BLaER1 (cell line): ENCODE measurements at regions not wholly inside any gene's neighbourhood (a gene's known extent, or its start where the extent isn't known, plus 50 kb on each side); places are given as distances from the start of the nearest gene placed in this dataset.

Source experiments
- H3K27ac ChIP-seq: shearing (Covaris generic); formaldehyde crosslinking; 2 replicates; pipeline ENCODE4 v1.8.1; 2022
- H3K27me3 ChIP-seq: shearing (Covaris generic); formaldehyde crosslinking; 2 replicates; pipeline ENCODE4 v1.8.1; 2022
- H3K36me3 ChIP-seq: shearing (Covaris generic); formaldehyde crosslinking; 2 replicates; pipeline ENCODE4 v1.8.1; 2022
- H3K4me1 ChIP-seq: shearing (Covaris generic); formaldehyde crosslinking; 2 replicates; pipeline ENCODE4 v1.8.1; 2022
- H3K4me2 ChIP-seq: shearing (Covaris generic); formaldehyde crosslinking; 2 replicates; pipeline ENCODE4 v1.8.1; 2022
- H3K4me3 ChIP-seq: shearing (Covaris generic); formaldehyde crosslinking; 2 replicates; pipeline ENCODE4 v1.8.1; 2022
- H3K9ac ChIP-seq: shearing (Covaris generic); formaldehyde crosslinking; 2 replicates; pipeline ENCODE4 v1.8.1; 2022
- H3K9me3 ChIP-seq: shearing (Covaris generic); formaldehyde crosslinking; 2 replicates; pipeline ENCODE4 v1.8.1; 2022
- H4K20me1 ChIP-seq: shearing (Covaris generic); formaldehyde crosslinking; 2 replicates; pipeline ENCODE4 v1.8.1; 2022
- Cebpa-rat ChIP-seq: shearing (Covaris generic); IDR thresholded peaks from 2 replicates; pipeline ENCODE4 v1.8.1; 2022

DNA sequence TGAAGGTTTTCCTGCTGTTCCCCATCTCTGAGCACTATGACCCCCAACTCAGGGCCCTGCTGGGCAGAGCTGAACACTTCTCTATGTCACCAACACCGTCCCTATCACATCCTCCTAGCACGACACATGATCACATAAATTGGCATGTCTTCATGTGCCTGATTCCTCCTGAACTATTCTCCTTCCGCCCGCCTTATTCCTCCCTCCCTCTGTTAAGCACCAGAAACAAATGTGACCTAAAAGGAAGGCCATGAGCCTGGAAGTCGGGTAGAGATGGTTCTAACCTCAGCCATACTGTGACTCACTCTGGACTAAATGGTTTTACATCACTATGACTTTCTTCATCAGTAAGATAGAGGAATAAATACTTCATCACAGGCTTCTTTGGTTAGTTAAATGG lies 80.8 kb upstream of the DYNLRB2 start:
- H3K9me3 ChIP-seq, result no peaks in the 10 kb centered on the region
- no peak overlapping the region for H3K4me3 ChIP-seq
- no peak overlapping the region for H3K9ac ChIP-seq
- H4K20me1 ChIP-seq, result no peaks in the 10 kb centered on the region
- no peak overlapping the region for H3K4me2 ChIP-seq
- no peaks in the 10 kb centered on the region for H3K36me3 ChIP-seq
- H3K4me1 ChIP-seq, result no peaks in the 10 kb centered on the region
- no peak overlapping the region for H3K27ac ChIP-seq
- no peaks in the 10 kb centered on the region for H3K27me3 ChIP-seq
- no peak for TF ChIP-seq Cebpa-rat

DNA sequence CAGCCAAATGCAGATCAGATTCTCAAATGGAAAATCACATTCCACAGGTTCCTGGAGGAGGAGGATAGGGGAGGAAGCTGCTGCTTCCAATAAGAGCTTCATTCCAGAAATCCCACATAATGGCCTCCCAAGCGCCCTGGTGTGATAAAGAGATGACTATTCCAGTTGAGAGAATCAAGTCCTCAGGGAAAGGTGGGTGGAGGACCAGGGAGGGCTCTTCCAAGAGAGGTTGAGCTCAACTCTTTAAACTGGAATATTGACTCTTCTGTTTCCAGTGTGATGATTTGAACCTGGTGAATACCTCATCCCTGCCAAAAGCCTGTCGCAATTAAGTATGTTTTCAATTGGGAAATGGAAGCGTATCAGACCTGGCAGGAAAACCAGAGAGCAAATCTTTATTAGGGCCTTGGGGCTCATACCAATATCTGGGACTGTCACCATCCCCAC lies 81.4 kb upstream of the DYNLRB2 start:
- Histone ChIP-seq H3K4me3 (no peak overlapping the region), H3K4me1 (no peaks in the 10 kb centered on the region), H4K20me1 (no peaks in the 10 kb centered on the region), H3K27me3 (no peaks in the 10 kb centered on the region), H3K27ac (no peak overlapping the region), H3K36me3 (no peaks in the 10 kb centered on the region), H3K4me2 (no peak overlapping the region), H3K9ac (no peak overlapping the region), H3K9me3 (no peaks in the 10 kb centered on the region)
- TF ChIP-seq Cebpa-rat, result no peak

DNA sequence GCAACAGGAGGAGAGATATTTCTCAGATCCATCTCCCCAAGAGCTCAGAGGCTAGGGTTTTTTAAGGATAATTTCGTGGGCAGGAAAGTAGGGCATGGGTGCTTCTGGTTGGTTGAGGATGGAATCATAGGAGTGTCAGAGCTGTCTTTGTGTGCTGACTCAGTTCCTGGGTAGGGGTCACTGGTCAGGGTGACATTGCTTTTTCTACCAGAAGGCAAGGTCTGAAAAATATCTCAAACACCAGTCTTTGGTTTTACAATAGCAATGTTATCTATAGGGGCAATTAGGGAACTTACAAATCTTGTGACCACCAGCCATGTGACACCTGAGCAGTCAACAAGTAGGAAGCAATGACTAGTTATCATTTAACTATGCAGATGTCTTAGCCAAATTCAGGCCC lies 82.9 kb upstream of the DYNLRB2 start:
- no peaks in the 10 kb centered on the region for H4K20me1 ChIP-seq
- no peak overlapping the region for H3K4me2 ChIP-seq

DNA sequence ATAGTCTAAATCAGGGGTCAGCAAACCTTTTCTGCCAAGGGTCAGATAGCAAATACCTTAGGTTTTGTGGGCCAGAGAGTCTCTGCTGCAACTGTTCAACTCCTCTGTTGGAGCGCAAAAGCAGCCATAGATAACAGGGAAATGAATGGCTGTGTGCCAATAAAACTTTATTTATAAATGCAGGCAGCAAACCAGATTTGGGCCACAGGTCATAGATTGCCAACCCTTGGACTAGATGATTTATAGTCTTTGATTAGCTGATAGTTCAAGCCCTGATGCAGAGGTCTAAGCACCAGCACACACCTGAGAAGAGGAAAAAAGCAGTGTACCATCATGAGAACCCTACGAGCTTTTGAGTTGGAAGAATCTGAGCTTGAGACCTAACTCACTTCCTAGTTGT lies 86.0 kb upstream of the DYNLRB2 start:
- Histone ChIP-seq H3K9ac (no peak overlapping the region), H3K27me3 (no peaks in the 10 kb centered on the region), H3K36me3 (no peaks in the 10 kb centered on the region), H3K27ac (no peak overlapping the region), H3K9me3 (no peaks in the 10 kb centered on the region), H3K4me1 (no peaks in the 10 kb centered on the region), H4K20me1 (no peaks in the 10 kb centered on the region), H3K4me3 (no peak overlapping the region), H3K4me2 (no peak overlapping the region)
- TF ChIP-seq Cebpa-rat, result no peak

More for the DNA sequence above, 82.9 kb upstream of the DYNLRB2 start:
- Histone ChIP-seq H3K9me3 (no peaks in the 10 kb centered on the region), H3K4me1 (no peaks in the 10 kb centered on the region), H3K4me3 (no peak overlapping the region), H3K27ac (no peak overlapping the region), H3K36me3 (no peaks in the 10 kb centered on the region), H3K27me3 (no peaks in the 10 kb centered on the region), H3K9ac (no peak overlapping the region)
- TF ChIP-seq Cebpa-rat, result no peak

DNA sequence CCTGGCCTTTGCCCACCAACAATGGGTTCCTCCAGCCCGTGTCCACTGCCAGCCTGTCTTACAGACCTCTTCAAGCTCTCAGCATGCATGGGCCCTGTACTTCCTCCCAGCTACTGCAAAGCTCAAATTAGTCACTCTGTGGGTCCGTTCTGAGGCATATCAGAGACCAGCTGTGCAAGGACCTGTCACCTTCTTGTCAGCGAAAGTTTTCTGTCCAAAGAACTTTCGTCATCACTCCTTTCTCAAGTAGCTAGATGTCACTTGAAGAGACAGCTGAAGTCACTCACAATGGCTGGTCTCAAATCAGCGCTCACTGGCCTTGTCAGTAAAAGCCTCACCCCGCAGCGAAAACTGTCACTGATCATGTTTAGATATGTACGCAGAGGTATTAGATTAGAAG lies 91.4 kb upstream of the DYNLRB2 start:
- Histone ChIP-seq H3K4me2 (no peak overlapping the region), H3K4me3 (no peak overlapping the region), H3K9me3 (no peaks in the 10 kb centered on the region), H3K4me1 (no peaks in the 10 kb centered on the region), H3K9ac (no peak overlapping the region), H3K36me3 (no peaks in the 10 kb centered on the region), H3K27ac (no peak overlapping the region), H4K20me1 (no peaks in the 10 kb centered on the region), H3K27me3 (no peaks in the 10 kb centered on the region)
- TF ChIP-seq Cebpa-rat, result no peak

DNA sequence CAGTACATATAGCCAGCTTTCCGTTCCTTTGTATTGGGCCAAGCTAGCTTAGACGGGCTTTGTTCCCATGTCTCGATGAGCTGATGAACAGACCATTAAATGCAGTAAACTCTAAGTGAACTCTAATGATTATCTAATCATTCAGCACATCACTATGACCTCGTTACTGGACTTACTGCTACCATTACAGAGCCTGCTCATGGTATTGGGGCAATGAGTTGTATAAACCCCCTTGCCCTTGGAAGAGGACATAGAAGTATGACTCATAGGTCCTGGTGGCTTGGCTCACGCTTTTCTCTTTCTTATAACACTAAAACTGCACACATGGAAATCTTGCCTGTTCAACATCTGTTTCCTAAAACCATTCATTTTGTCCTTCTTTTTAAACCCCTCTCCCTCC lies 93.6 kb upstream of the DYNLRB2 start:
- no peak overlapping the region for H3K4me3 ChIP-seq
- no peak overlapping the region for H3K27ac ChIP-seq
- H3K4me1 ChIP-seq, result no peaks in the 10 kb centered on the region
- no peak overlapping the region for H3K9ac ChIP-seq
- no peak overlapping the region for H3K4me2 ChIP-seq
- H4K20me1 ChIP-seq, result no peaks in the 10 kb centered on the region
- H3K9me3 ChIP-seq, result no peaks in the 10 kb centered on the region
- no peaks in the 10 kb centered on the region for H3K27me3 ChIP-seq
- no peak for TF ChIP-seq Cebpa-rat
- H3K36me3 ChIP-seq, result no peaks in the 10 kb centered on the region

DNA sequence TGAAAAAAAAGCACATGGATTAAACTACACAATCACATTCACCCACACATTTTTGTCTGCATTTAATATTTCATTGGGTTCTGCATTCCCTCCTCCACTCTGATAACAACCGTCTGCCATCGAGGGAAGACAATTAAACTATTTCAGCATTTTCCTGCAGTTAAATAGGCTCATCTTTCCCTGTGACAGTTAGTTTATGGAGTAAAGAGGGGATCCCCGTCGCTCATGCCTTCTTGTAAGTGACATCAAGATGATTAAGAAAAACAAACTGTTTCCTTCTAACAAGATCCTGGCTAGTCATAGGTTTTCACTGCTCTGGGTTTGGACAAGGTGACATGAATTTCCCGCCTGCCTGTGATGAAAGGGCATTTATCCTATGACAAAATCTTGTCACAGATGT lies 98.0 kb upstream of the DYNLRB2 start:
- H4K20me1 ChIP-seq, result no peaks in the 10 kb centered on the region
- H3K4me3 ChIP-seq, result no peak overlapping the region
- no peak overlapping the region for H3K9ac ChIP-seq
- no peaks in the 10 kb centered on the region for H3K27me3 ChIP-seq
- H3K4me1 ChIP-seq, result no peaks in the 10 kb centered on the region
- no peak overlapping the region for H3K4me2 ChIP-seq
- no peak for TF ChIP-seq Cebpa-rat
- H3K9me3 ChIP-seq, result no peaks in the 10 kb centered on the region
- H3K36me3 ChIP-seq, result no peaks in the 10 kb centered on the region
- H3K27ac ChIP-seq, result no peak overlapping the region

DNA sequence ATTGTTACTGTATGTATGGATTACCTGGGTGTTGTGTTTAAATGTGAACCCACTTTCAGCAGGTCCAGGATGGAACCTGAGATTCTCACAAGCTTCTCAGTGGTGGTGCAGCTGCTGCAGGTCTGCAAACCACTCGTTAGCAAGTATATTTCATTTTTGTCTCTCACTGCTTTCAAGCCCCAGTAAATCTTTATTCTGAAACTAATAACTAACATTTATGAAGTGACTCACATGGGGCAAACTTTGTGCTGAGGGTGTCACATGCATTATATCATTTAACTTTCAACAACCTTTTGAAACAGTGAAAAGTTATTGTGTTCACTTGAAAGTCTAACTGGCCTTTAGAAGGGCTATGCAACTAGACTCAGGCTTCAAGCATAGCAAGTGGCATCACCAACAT lies 98.9 kb upstream of the DYNLRB2 start:
- H3K4me3 ChIP-seq, result no peak overlapping the region
- no peaks in the 10 kb centered on the region for H3K27me3 ChIP-seq
- no peaks in the 10 kb centered on the region for H3K9me3 ChIP-seq
- no peaks in the 10 kb centered on the region for H3K4me1 ChIP-seq
- no peak for TF ChIP-seq Cebpa-rat
- H3K27ac ChIP-seq, result no peak overlapping the region
- no peak overlapping the region for H3K9ac ChIP-seq
- no peaks in the 10 kb centered on the region for H3K36me3 ChIP-seq
- H4K20me1 ChIP-seq, result no peaks in the 10 kb centered on the region
- H3K4me2 ChIP-seq, result no peak overlapping the region

DNA sequence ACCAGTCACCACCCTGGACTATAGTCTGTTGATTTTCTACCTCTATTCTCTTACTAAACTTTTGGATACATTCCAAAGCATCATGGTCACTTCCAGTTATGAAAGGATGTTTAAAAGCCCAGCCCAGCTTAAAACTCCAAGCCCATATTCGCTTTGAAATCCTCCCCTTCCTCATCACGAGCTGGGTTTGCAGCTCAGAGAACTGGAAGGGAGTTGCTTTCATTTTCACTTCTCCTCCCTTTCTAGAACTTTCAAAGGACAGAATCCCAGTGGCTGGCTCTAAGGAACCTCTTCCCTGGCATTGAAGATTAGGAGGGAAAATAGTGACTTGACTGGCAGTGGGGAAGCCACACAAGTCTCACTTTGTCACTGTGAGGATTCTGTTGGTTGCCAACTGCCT lies 100.1 kb upstream of the DYNLRB2 start:
- Histone ChIP-seq H4K20me1 (no peaks in the 10 kb centered on the region), H3K4me2 (no peak overlapping the region; the same call in 1 of the 2 replicates), H3K9me3 (no peaks in the 10 kb centered on the region), H3K9ac (no peak overlapping the region), H3K27ac (no peak overlapping the region), H3K4me1 (no peaks in the 10 kb centered on the region), H3K36me3 (no peaks in the 10 kb centered on the region), H3K4me3 (no peak overlapping the region), H3K27me3 (no peaks in the 10 kb centered on the region)
- TF ChIP-seq Cebpa-rat, result no peak

DNA sequence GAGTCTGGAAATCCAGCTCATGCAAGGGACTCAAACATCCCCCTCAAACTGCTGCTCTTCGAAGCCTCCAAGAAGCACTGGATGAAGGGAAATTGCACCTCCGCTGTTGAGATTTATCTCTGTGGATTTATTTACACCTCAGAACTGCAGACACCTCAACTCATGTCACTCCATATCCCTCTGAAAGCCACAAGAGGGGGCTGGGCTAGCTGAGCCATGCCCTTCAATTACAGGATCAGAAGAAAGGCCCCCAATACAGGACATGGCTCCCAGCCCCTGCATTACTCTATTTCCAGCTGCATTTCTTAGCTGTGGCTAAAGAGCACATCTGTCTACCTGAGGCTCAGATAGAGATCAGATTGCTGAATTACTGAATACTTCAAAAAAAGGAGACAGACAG lies 103.1 kb upstream of the DYNLRB2 start:
- H3K9ac ChIP-seq, result no peak overlapping the region
- no peaks in the 10 kb centered on the region for H3K27me3 ChIP-seq
- H3K36me3 ChIP-seq, result no peaks in the 10 kb centered on the region
- H3K4me3 ChIP-seq, result no peak overlapping the region
- no peak overlapping the region for H3K27ac ChIP-seq
- no peaks in the 10 kb centered on the region for H4K20me1 ChIP-seq
- H3K9me3 ChIP-seq, result no peaks in the 10 kb centered on the region
- no peak for TF ChIP-seq Cebpa-rat
- no peak overlapping the region for H3K4me2 ChIP-seq
- no peaks in the 10 kb centered on the region for H3K4me1 ChIP-seq

DNA sequence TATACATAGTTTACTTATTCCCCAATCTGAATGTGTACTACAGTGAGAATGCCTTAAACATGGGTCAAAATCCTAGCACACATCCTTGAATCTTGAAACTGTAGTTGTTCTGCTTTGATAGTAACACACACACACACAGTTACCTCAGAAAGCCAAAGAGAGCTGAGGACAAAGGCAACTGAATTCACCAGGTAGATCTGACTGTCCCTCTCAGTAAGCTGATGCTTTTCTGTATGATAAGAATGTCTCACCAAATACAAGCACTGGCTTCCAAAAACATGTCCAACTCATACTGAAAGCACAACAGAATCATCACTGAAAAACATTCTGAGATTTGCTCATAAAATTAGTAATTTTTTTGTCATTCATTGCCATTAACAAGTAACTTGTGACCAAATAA lies 104.3 kb upstream of the DYNLRB2 start:
- Histone ChIP-seq H3K4me3 (no peak overlapping the region), H4K20me1 (no peaks in the 10 kb centered on the region), H3K4me1 (no peaks in the 10 kb centered on the region), H3K4me2 (no peak overlapping the region), H3K27ac (no peak overlapping the region), H3K36me3 (no peaks in the 10 kb centered on the region), H3K9me3 (no peaks in the 10 kb centered on the region), H3K9ac (no peak overlapping the region), H3K27me3 (no peaks in the 10 kb centered on the region)
- no peak for TF ChIP-seq Cebpa-rat
